ENCODE measurements at regions not wholly inside any gene's neighbourhood (a gene's known extent, or its start where the extent isn't known, plus 50 kb on each side); places are given as distances from the start of the nearest gene placed in this dataset.

- ATAC-seq = no peak; the same call in 2 of the 3 replicates
- TF ChIP-seq RARB (CRISPR knock-in tag; IDR thresholded peaks at IDR 0.05) = no peak
- no peak for TF ChIP-seq TCF4 (CRISPR knock-in tag; IDR thresholded peaks at IDR 0.05; ENCODE audit: borderline replicate concordance)
- no peak for TF ChIP-seq CSRNP3 (CRISPR knock-in tag; IDR thresholded peaks at IDR 0.05)
- TF ChIP-seq TSHZ2 (CRISPR knock-in tag; IDR thresholded peaks at IDR 0.05) = no peak
- TF ChIP-seq ZNF70 (CRISPR knock-in tag; IDR thresholded peaks at IDR 0.05) = no peak
- no peak for TF ChIP-seq CREB5 (CRISPR knock-in tag; IDR thresholded peaks at IDR 0.05; ENCODE audit: low read depth)
Observed at GRCh38 chr2:16197504-16198147, 257.3 kb downstream of the MYCN start.

- no peak for TF ChIP-seq ZFP3 (CRISPR knock-in tag; IDR thresholded peaks at IDR 0.05)
- no peak for ATAC-seq
Observed at GRCh38 chr2:16196687-16197503, 256.5 kb downstream of the MYCN start.

DNA sequence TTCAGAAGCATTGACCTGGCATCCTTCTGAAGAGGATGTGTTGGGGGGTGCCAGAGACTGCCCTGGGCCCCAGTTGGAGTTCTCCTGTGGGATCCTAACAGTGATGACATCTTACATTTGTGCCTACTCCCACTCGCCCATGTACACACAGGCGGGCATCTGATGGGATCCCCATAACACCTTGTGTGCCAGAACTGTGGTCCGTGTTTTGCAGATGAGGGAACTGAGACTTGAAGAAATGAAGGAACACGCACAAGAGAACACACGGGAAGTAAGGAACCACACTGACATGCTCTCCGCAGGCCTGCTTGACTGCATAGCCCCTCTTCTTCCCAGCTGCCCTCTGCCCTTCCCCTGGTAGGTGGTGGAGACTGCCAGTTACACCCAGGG lies 255.3 kb downstream of the MYCN start:
- ATAC-seq = no peak
- TF ChIP-seq ZNF565 (CRISPR knock-in tag; conservative IDR thresholded peaks at IDR 0.05; ENCODE audit: low read depth) = no peak
- no peak for TF ChIP-seq GLIS3 (CRISPR knock-in tag; IDR thresholded peaks at IDR 0.05)
- no peak for TF ChIP-seq ARNTL (CRISPR knock-in tag; IDR thresholded peaks at IDR 0.05; ENCODE audit: borderline replicate concordance, low read depth)
- TF ChIP-seq RARB (CRISPR knock-in tag; IDR thresholded peaks at IDR 0.05) = no peak
- TF ChIP-seq ZNF8 (CRISPR knock-in tag; IDR thresholded peaks at IDR 0.05) = no peak
- TF ChIP-seq ZFP3 (CRISPR knock-in tag; IDR thresholded peaks at IDR 0.05) = no peak
- TF ChIP-seq ESRRG (CRISPR knock-in tag; IDR thresholded peaks at IDR 0.05) = no peak
- TF ChIP-seq, protein P1, sequence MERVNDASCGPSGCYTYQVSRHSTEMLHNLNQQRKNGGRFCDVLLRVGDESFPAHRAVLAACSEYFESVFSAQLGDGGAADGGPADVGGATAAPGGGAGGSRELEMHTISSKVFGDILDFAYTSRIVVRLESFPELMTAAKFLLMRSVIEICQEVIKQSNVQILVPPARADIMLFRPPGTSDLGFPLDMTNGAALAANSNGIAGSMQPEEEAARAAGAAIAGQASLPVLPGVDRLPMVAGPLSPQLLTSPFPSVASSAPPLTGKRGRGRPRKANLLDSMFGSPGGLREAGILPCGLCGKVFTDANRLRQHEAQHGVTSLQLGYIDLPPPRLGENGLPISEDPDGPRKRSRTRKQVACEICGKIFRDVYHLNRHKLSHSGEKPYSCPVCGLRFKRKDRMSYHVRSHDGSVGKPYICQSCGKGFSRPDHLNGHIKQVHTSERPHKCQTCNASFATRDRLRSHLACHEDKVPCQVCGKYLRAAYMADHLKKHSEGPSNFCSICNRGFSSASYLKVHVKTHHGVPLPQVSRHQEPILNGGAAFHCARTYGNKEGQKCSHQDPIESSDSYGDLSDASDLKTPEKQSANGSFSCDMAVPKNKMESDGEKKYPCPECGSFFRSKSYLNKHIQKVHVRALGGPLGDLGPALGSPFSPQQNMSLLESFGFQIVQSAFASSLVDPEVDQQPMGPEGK (CRISPR knock-in tag; IDR thresholded peaks at IDR 0.05; ENCODE audit: borderline replicate concordance) = no peak
- TF ChIP-seq BACH2 (CRISPR knock-in tag; IDR thresholded peaks at IDR 0.05; ENCODE audit: borderline replicate concordance) = no peak
- no peak for TF ChIP-seq ZC3H10 (CRISPR knock-in tag; IDR thresholded peaks at IDR 0.05)
- TF ChIP-seq TSHZ2 (CRISPR knock-in tag; IDR thresholded peaks at IDR 0.05) = no peak
- TF ChIP-seq ZNF70 (CRISPR knock-in tag; IDR thresholded peaks at IDR 0.05) = no peak
- TF ChIP-seq CSRNP3 (CRISPR knock-in tag; IDR thresholded peaks at IDR 0.05) = no peak
- no peak for TF ChIP-seq ISL1 (CRISPR knock-in tag; IDR thresholded peaks at IDR 0.05)
- TF ChIP-seq ZFP30 (CRISPR knock-in tag; IDR thresholded peaks at IDR 0.05) = no peak
- TF ChIP-seq PPARA (CRISPR knock-in tag; IDR thresholded peaks at IDR 0.05; ENCODE audit: borderline replicate concordance) = no peak
- no peak for TF ChIP-seq CREB5 (CRISPR knock-in tag; IDR thresholded peaks at IDR 0.05; ENCODE audit: low read depth)
